Mesenchymal stem cell (in vitro differentiated cells and primary cell): ENCODE measurements at regions not wholly inside any gene's neighbourhood (a gene's known extent, or its start where the extent isn't known, plus 50 kb on each side); places are given as distances from the start of the nearest gene placed in this dataset.

Experiments used
- DNase-seq: peaks from one replicate; pipeline ENCODE4 v3.0.0-alpha.2; 2013
- H2AFZ ChIP-seq: one replicate; pipeline ENCODE4 v1.6.1; 2013; ENCODE audit warnings: low read depth, mild to moderate bottlenecking, control low read depth, inconsistent platforms, low read length, moderate library complexity
- H2AK5ac ChIP-seq: 2 replicates; pipeline ENCODE4 v1.6.1; 2013; ENCODE audit warnings: low read length, moderate library complexity, mild to moderate bottlenecking, inconsistent platforms; ENCODE audit not compliant: severe bottlenecking
- H2BK120ac ChIP-seq: one replicate; pipeline ENCODE4 v1.6.1; 2013; ENCODE audit warnings: low read depth, mild to moderate bottlenecking, inconsistent platforms, low read length, moderate library complexity
- H2BK12ac ChIP-seq, 2 experiments: one replicate each; pipeline ENCODE4 v1.6.1; 2013; ENCODE audit warnings: inconsistent platforms in 2 of 2, low read length in 2 of 2, mild to moderate bottlenecking in 2 of 2, moderate library complexity in 2 of 2, control low read depth in 1 of 2
- H2BK15ac ChIP-seq: one replicate; pipeline ENCODE4 v1.6.1; 2013; ENCODE audit warnings: mild to moderate bottlenecking, low read depth, inconsistent platforms; ENCODE audit not compliant: poor library complexity, severe bottlenecking
- H2BK5ac ChIP-seq: 2 replicates; pipeline ENCODE4 v1.6.1; 2013; ENCODE audit warnings: low read depth, mild to moderate bottlenecking, low read length, control low read depth, inconsistent platforms; ENCODE audit not compliant: poor library complexity, severe bottlenecking
- H3K14ac ChIP-seq, 2 experiments: one replicate each; pipeline ENCODE4 v1.6.1; 2013; ENCODE audit warnings: inconsistent platforms in 2 of 2, low read length in 2 of 2, control low read depth in 1 of 2, mild to moderate bottlenecking in 1 of 2, moderate library complexity in 1 of 2
- H3K18ac ChIP-seq, 2 experiments: one replicate each; pipeline ENCODE4 v1.6.1; 2013; ENCODE audit warnings: inconsistent platforms in 2 of 2, low read length in 2 of 2, control low read depth in 1 of 2, low read depth in 1 of 2, mild to moderate bottlenecking in 1 of 2
- H3K23ac ChIP-seq, 2 experiments: one replicate each; pipeline ENCODE4 v1.6.1; 2013; ENCODE audit warnings: inconsistent platforms in 2 of 2, low read length in 2 of 2, mild to moderate bottlenecking in 2 of 2, moderate library complexity in 2 of 2, control low read depth in 1 of 2
- H3K27ac ChIP-seq: 2 replicates; pipeline ENCODE4 v1.5.1; 2013; ENCODE audit warnings: mild to moderate bottlenecking, moderate library complexity, low read length, control low read depth, inconsistent platforms; ENCODE audit not compliant: poor library complexity, severe bottlenecking
- H3K27me3 ChIP-seq, 2 experiments: 2 replicates each; pipeline versions ENCODE4 v1.6.1 to v1.7.0; 2013; ENCODE audit warnings: low read length in 2 of 2, mild to moderate bottlenecking in 2 of 2, moderate library complexity in 2 of 2, control low read depth in 1 of 2, inconsistent platforms in 1 of 2; ENCODE audit not compliant: control insufficient read depth in 1 of 2, insufficient read depth in 1 of 2
- H3K36me3 ChIP-seq, 2 experiments: 2 replicates each; pipeline versions ENCODE4 v1.6.1 to v1.7.0; 2013; ENCODE audit warnings: low read length in 2 of 2, control low read depth in 1 of 2, inconsistent platforms in 1 of 2, low read depth in 1 of 2, mild to moderate bottlenecking in 1 of 2; ENCODE audit not compliant: insufficient read depth in 2 of 2, control insufficient read depth in 1 of 2
- H3K4ac ChIP-seq, 2 experiments: one replicate each; pipeline ENCODE4 v1.6.1; 2013; ENCODE audit warnings: inconsistent platforms in 2 of 2, low read length in 2 of 2, mild to moderate bottlenecking in 2 of 2, moderate library complexity in 2 of 2, control low read depth in 1 of 2, low read depth in 1 of 2
- H3K4me1 ChIP-seq: 2 replicates; pipeline ENCODE4 v1.6.1; 2013; ENCODE audit warnings: low read depth, low read length, control low read depth; ENCODE audit not compliant: control insufficient read depth, insufficient read depth
- H3K4me2 ChIP-seq: 2 replicates; pipeline ENCODE4 v1.6.1; 2013; ENCODE audit warnings: low read length, mild to moderate bottlenecking, inconsistent platforms; ENCODE audit not compliant: poor library complexity, severe bottlenecking
- H3K4me3 ChIP-seq, 2 experiments: 2 replicates each; pipeline versions ENCODE4 v1.5.1 to v1.7.0; 2013; ENCODE audit warnings: low read length in 2 of 2, mild to moderate bottlenecking in 2 of 2, control low read depth in 1 of 2, low read depth in 1 of 2; ENCODE audit not compliant: insufficient read depth in 1 of 2
- H3K79me1 ChIP-seq: replicated peaks from 2 replicates; pipeline ENCODE4 v1.6.1; 2013; ENCODE audit warnings: mild to moderate bottlenecking, control low read depth, low read length, inconsistent platforms; ENCODE audit not compliant: poor library complexity, severe bottlenecking
- H3K9ac ChIP-seq: 2 replicates; pipeline ENCODE4 v1.7.0; 2013; ENCODE audit warnings: mild to moderate bottlenecking, low read length, moderate library complexity
- H3K9me3 ChIP-seq: 2 replicates; pipeline ENCODE4 v1.7.0; 2013; ENCODE audit warnings: mild to moderate bottlenecking, low read length; ENCODE audit not compliant: control insufficient read depth
- H4K8ac ChIP-seq: one replicate; pipeline ENCODE4 v1.6.1; 2013; ENCODE audit warnings: inconsistent platforms, mild to moderate bottlenecking, low read length, moderate library complexity
- H4K91ac ChIP-seq: one replicate; pipeline ENCODE4 v1.6.1; 2013; ENCODE audit warnings: mild to moderate bottlenecking, low read length, inconsistent platforms
- WGBS: methylation state at CpG from one replicate; pipeline ENCODE4 v1.1.7; 2013; ENCODE audit warnings: mixed read lengths; 5-methylcytosine and 5-hydroxymethylcytosine counted together

GRCh38 chr7:85883-86515, 106.4 kb upstream of the FAM20C start:
- no peaks in the 10 kb centered on the region for H3K9me3 ChIP-seq
- H2BK5ac ChIP-seq, result no peak overlapping the region
- no peak overlapping the region for H4K91ac ChIP-seq
- H3K4me2 ChIP-seq, result no peak overlapping the region
- peak overlapping the region; percentile 24 for H2AK5ac ChIP-seq
- 76% methylated on average over 8 of the region's 11 CpGs for WGBS
- peaks cover 48% of the 10 kb centered on the region for H3K4me1 ChIP-seq
- H3K27ac ChIP-seq, result no peak overlapping the region
- peaks cover 3 to 12% of the 10 kb centered on the region in 2 experiments for H3K27me3 ChIP-seq
- H4K8ac ChIP-seq, result no peak overlapping the region
- no peak overlapping the region for H2AFZ ChIP-seq
- H3K23ac ChIP-seq, result no peak overlapping the region
- H3K79me1 ChIP-seq, result no peaks in the 10 kb centered on the region
- peak overlapping the region in 1 of 2 experiments; percentile 65 for H2BK12ac ChIP-seq
- H3K36me3 ChIP-seq, result peaks cover 0 to 8% of the 10 kb centered on the region in 2 experiments
- H3K9ac ChIP-seq, result no peak overlapping the region
- H2BK15ac ChIP-seq, result peak overlapping the region; percentile 29
- DNase-seq, result no peak
- H2BK120ac ChIP-seq, result peak overlapping the region; percentile 21
- H3K4me3 ChIP-seq, result no peak overlapping the region
- no peak overlapping the region for H3K4ac ChIP-seq
- no peak overlapping the region for H3K18ac ChIP-seq
- peak overlapping the region in 1 of 2 experiments; percentile 35 for H3K14ac ChIP-seq

- Histone ChIP-seq H2BK120ac (no peak overlapping the region), H3K4me3 (no peak overlapping the region)
- WGBS, result 90% methylated on average over 7 of the region's 7 CpGs
Observed at GRCh38 chr7:86629-87028, 105.7 kb upstream of the FAM20C start.

GRCh38 chr7:87047-87446, 105.3 kb upstream of the FAM20C start:
- H2BK5ac ChIP-seq, result no peak overlapping the region
- H3K9ac ChIP-seq, result no peak overlapping the region
- H3K27ac ChIP-seq, result no peak overlapping the region
- no peak overlapping the region for H2AFZ ChIP-seq
- no peak overlapping the region for H3K18ac ChIP-seq
- H3K27me3 ChIP-seq, result peaks cover 0 to 2% of the 10 kb centered on the region in 2 experiments
- H4K8ac ChIP-seq, result no peak overlapping the region
- WGBS, result 85% methylated on average over 5 of the region's 5 CpGs
- H2BK12ac ChIP-seq, result peak overlapping the region in 1 of 2 experiments; percentile 32
- H2AK5ac ChIP-seq, result peak overlapping the region; percentile 18
- H3K4me1 ChIP-seq, result peaks cover 56% of the 10 kb centered on the region
- no peak overlapping the region for H2BK15ac ChIP-seq
- H3K36me3 ChIP-seq, result peaks cover 0 to under 1% of the 10 kb centered on the region in 2 experiments
- H3K14ac ChIP-seq, result no peak overlapping the region
- no peak overlapping the region for H3K23ac ChIP-seq
- no peak overlapping the region for H4K91ac ChIP-seq
- no peak overlapping the region for H2BK120ac ChIP-seq
- no peaks in the 10 kb centered on the region for H3K9me3 ChIP-seq
- H3K4me3 ChIP-seq, result no peak overlapping the region
- no peaks in the 10 kb centered on the region for H3K79me1 ChIP-seq
- no peak overlapping the region for H3K4ac ChIP-seq
- no peak for DNase-seq
- H3K4me2 ChIP-seq, result no peak overlapping the region

More at GRCh38 chr7:86629-87028, 105.7 kb upstream of the FAM20C start:
- Histone ChIP-seq H2BK12ac (peak overlapping the region in 1 of 2 experiments; percentile 65), H4K91ac (no peak overlapping the region), H3K27ac (no peak overlapping the region), H3K14ac (no peak overlapping the region), H3K4me2 (no peak overlapping the region), H3K23ac (no peak overlapping the region), H3K4me1 (peaks cover 54% of the 10 kb centered on the region), H3K9ac (no peak overlapping the region), H2BK5ac (no peak overlapping the region), H2BK15ac (peak overlapping the region; percentile 29), H3K9me3 (no peaks in the 10 kb centered on the region), H2AFZ (no peak overlapping the region), H2AK5ac (peak overlapping the region; percentile 24), H3K18ac (no peak overlapping the region), H4K8ac (no peak overlapping the region), H3K4ac (no peak overlapping the region), H3K27me3 (peaks cover 0 to 6% of the 10 kb centered on the region in 2 experiments), H3K36me3 (peaks cover 0 to 5% of the 10 kb centered on the region in 2 experiments), H3K79me1 (no peaks in the 10 kb centered on the region)
- no peak for DNase-seq

- Histone ChIP-seq H3K4ac (peak overlapping the region; percentile 37 to 61), H3K4me2 (no peak overlapping the region), H4K8ac (no peak overlapping the region), H2AFZ (no peak overlapping the region), H3K9me3 (no peaks in the 10 kb centered on the region), H2AK5ac (peak overlapping the region; percentile 18), H3K18ac (peak overlapping the region in 1 of 2 experiments; percentile 81), H3K79me1 (no peaks in the 10 kb centered on the region), H2BK12ac (peak overlapping the region; percentile 24 to 95), H3K27me3 (no peaks in the 10 kb centered on the region), H3K4me3 (no peak overlapping the region), H3K27ac (no peak overlapping the region), H3K23ac (peak overlapping the region in 1 of 2 experiments; percentile 28), H3K4me1 (peaks cover 56% of the 10 kb centered on the region), H2BK120ac (no peak overlapping the region), H2BK15ac (no peak overlapping the region), H3K36me3 (no peaks in the 10 kb centered on the region), H4K91ac (peak overlapping the region; percentile 56), H3K9ac (no peak overlapping the region), H2BK5ac (no peak overlapping the region), H3K14ac (peak overlapping the region in 1 of 2 experiments; percentile 93)
- no peak for DNase-seq
- 95% methylated on average over 8 of the region's 8 CpGs for WGBS
Observed at GRCh38 chr7:87671-88070, 104.7 kb upstream of the FAM20C start.
